ENCODE measurements at regions not wholly inside any gene's neighbourhood (a gene's known extent, or its start where the extent isn't known, plus 50 kb on each side); places are given as distances from the start of the nearest gene placed in this dataset.

- H3K4me3 ChIP-seq (ENCODE audit: low read depth, low read length) = no peak overlapping the region
- no peak for TF ChIP-seq CTCF (conservative IDR thresholded peaks at IDR 0.05; ENCODE audit: low read depth, low read length)
- DNase-seq (ENCODE audit: low read depth) = no peak
Measured at GRCh38 chr18:78857314-78858150, 122.1 kb upstream of the SALL3 start.

- no peak for TF ChIP-seq CTCF (conservative IDR thresholded peaks at IDR 0.05; ENCODE audit: low read depth, low read length)
- no peak overlapping the region for H3K4me3 ChIP-seq (ENCODE audit: low read depth, low read length)
- no peak for DNase-seq (ENCODE audit: low read depth)
Measured at GRCh38 chr18:78859686-78860085, 119.9 kb upstream of the SALL3 start.

- DNase-seq (ENCODE audit: low read depth) = no peak
- no peak overlapping the region for H3K4me3 ChIP-seq (ENCODE audit: low read depth, low read length)
- TF ChIP-seq CTCF (conservative IDR thresholded peaks at IDR 0.05; ENCODE audit: low read depth, low read length) = no peak
Measured at GRCh38 chr18:78860117-78860516, 119.5 kb upstream of the SALL3 start.

- DNase-seq (ENCODE audit: low read depth) = no peak
- no peak overlapping the region for H3K4me3 ChIP-seq (ENCODE audit: low read depth, low read length)
- no peak for TF ChIP-seq CTCF (conservative IDR thresholded peaks at IDR 0.05; ENCODE audit: low read depth, low read length)
Measured at GRCh38 chr18:78861116-78861515, 118.5 kb upstream of the SALL3 start.

- no peak overlapping the region for H3K4me3 ChIP-seq (ENCODE audit: low read depth, low read length)
- TF ChIP-seq CTCF (conservative IDR thresholded peaks at IDR 0.05; ENCODE audit: low read depth, low read length) = no peak
- no peak for DNase-seq (ENCODE audit: low read depth)
Measured at GRCh38 chr18:78861706-78862105, 117.9 kb upstream of the SALL3 start.

GRCh38 chr18:78862395-78862794, 117.2 kb upstream of the SALL3 start:
- no peak for TF ChIP-seq CTCF (conservative IDR thresholded peaks at IDR 0.05; ENCODE audit: low read depth, low read length)
- no peak overlapping the region for H3K4me3 ChIP-seq (ENCODE audit: low read depth, low read length)
- DNase-seq (ENCODE audit: low read depth) = no peak

- TF ChIP-seq CTCF (conservative IDR thresholded peaks at IDR 0.05; ENCODE audit: low read depth, low read length) = no peak
- DNase-seq (ENCODE audit: low read depth) = no peak
- no peak overlapping the region for H3K4me3 ChIP-seq (ENCODE audit: low read depth, low read length)
Measured at GRCh38 chr18:78865056-78865598, 114.5 kb upstream of the SALL3 start.
